DND-41 (cell line): ENCODE measurements at regions not wholly inside any gene's neighbourhood (a gene's known extent, or its start where the extent isn't known, plus 50 kb on each side); places are given as distances from the start of the nearest gene placed in this dataset.

Source experiments
- ATAC-seq: fragments of 200-7000 bp; cut with Tn5 transposase; 3 replicates; pipeline ENCODE4 v1.9.1; 2021; ENCODE audit warnings: low read depth; ENCODE audit not compliant: insufficient read depth
- DNase-seq: peaks from one replicate; pipeline ENCODE4 v3.0.0-alpha.2; 2020
- H2AFZ ChIP-seq: 2 replicates; pipeline ENCODE4 v1.6.0; 2012; ENCODE audit warnings: low read depth, low read length
- H3K27ac ChIP-seq: 2 replicates; pipeline ENCODE4 v1.5.1; 2012; ENCODE audit warnings: low read length, inconsistent platforms
- H3K27me3 ChIP-seq: fragments of 200-600 bp; sonication (generic); 2 replicates; pipeline ENCODE4 v1.6.0; 2012; ENCODE audit warnings: low read length, mild to moderate bottlenecking, inconsistent platforms; ENCODE audit not compliant: insufficient read depth, poor library complexity
- H3K36me3 ChIP-seq: 2 replicates; pipeline ENCODE4 v1.5.1; 2012; ENCODE audit warnings: low read length, inconsistent platforms; ENCODE audit not compliant: insufficient read depth
- H3K4me1 ChIP-seq: 2 replicates; pipeline ENCODE4 v1.5.1; 2012; ENCODE audit warnings: mild to moderate bottlenecking, low read length; ENCODE audit not compliant: insufficient read depth
- H3K4me2 ChIP-seq: 2 replicates; pipeline ENCODE4 v1.6.0; 2012; ENCODE audit warnings: mild to moderate bottlenecking, moderate library complexity, low read length, inconsistent platforms; ENCODE audit not compliant: insufficient read depth
- H3K4me3 ChIP-seq, 2 experiments: fragments of 200-600 bp in 1 of 2; shearing (Covaris generic) in 1 of 2; 2 replicates each; pipeline ENCODE4 v1.5.1; 2012 to 2016; ENCODE audit warnings: inconsistent platforms in 2 of 2, low read length in 2 of 2, mild to moderate bottlenecking in 2 of 2, low read depth in 1 of 2, moderate library complexity in 1 of 2
- H3K79me2 ChIP-seq: 2 replicates; pipeline ENCODE4 v1.6.0; 2012; ENCODE audit warnings: low read length, inconsistent platforms; ENCODE audit not compliant: insufficient read depth
- H3K9ac ChIP-seq: 2 replicates; pipeline ENCODE4 v1.6.0; 2012; ENCODE audit warnings: low read depth, mild to moderate bottlenecking, inconsistent platforms, low read length, moderate library complexity
- H3K9me3 ChIP-seq: 2 replicates; pipeline ENCODE4 v1.5.1; 2012; ENCODE audit warnings: low read length, moderate library complexity, mild to moderate bottlenecking, inconsistent platforms; ENCODE audit not compliant: insufficient read depth, severe bottlenecking
- H4K20me1 ChIP-seq: 2 replicates; pipeline ENCODE4 v1.6.0; 2012; ENCODE audit warnings: low read length; ENCODE audit not compliant: insufficient read depth
- EZH2 ChIP-seq: IDR thresholded peaks from 3 replicates; pipeline ENCODE4 v1.6.1; 2012; ENCODE audit warnings: borderline replicate concordance, low read depth, mild to moderate bottlenecking, moderate library complexity, low read length, inconsistent platforms; ENCODE audit not compliant: severe bottlenecking
- TF ChIP-seq, protein P1 (sequence below): IDR thresholded peaks from 2 replicates; pipeline ENCODE4 v1.5.1; 2012; ENCODE audit warnings: borderline replicate concordance, low read length, moderate library complexity, mild to moderate bottlenecking; ENCODE audit not compliant: poor library complexity, severe bottlenecking; ENCODE audit errors: extremely low read depth

DNA sequence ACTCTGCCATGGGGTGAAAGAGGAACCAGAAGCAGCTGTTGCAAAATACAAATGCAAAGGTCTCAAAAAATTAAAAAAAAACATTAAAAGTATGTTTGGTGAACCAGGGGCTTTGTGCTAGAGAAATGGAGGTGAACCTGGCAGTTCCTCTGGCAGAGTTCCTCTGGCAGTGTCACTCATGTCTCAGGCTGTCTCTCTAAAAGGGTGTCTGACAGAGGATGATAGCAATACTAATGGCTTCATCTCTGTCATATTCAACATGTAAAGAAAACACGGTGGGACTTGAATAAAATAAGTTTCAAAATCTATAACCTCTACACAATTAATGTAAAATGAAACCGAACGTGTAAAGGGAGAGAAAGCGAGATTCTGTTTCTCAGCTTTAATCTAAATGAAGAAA is 375.7 kb upstream of the VWC2 start:
- Histone ChIP-seq H3K9ac (no peak overlapping the region), H3K4me2 (no peak overlapping the region), H3K79me2 (no peaks in the 10 kb centered on the region), H3K27me3 (no peaks in the 10 kb centered on the region), H4K20me1 (no peaks in the 10 kb centered on the region), H3K4me1 (no peaks in the 10 kb centered on the region), H2AFZ (no peak overlapping the region), H3K4me3 (no peak overlapping the region), H3K27ac (no peak overlapping the region), H3K36me3 (no peaks in the 10 kb centered on the region), H3K9me3 (no peaks in the 10 kb centered on the region)
- ATAC-seq (no peak), DNase-seq (no peak)
- no peak for TF ChIP-seq EZH2
- TF ChIP-seq, protein P1, sequence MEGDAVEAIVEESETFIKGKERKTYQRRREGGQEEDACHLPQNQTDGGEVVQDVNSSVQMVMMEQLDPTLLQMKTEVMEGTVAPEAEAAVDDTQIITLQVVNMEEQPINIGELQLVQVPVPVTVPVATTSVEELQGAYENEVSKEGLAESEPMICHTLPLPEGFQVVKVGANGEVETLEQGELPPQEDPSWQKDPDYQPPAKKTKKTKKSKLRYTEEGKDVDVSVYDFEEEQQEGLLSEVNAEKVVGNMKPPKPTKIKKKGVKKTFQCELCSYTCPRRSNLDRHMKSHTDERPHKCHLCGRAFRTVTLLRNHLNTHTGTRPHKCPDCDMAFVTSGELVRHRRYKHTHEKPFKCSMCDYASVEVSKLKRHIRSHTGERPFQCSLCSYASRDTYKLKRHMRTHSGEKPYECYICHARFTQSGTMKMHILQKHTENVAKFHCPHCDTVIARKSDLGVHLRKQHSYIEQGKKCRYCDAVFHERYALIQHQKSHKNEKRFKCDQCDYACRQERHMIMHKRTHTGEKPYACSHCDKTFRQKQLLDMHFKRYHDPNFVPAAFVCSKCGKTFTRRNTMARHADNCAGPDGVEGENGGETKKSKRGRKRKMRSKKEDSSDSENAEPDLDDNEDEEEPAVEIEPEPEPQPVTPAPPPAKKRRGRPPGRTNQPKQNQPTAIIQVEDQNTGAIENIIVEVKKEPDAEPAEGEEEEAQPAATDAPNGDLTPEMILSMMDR = no peak

DNA sequence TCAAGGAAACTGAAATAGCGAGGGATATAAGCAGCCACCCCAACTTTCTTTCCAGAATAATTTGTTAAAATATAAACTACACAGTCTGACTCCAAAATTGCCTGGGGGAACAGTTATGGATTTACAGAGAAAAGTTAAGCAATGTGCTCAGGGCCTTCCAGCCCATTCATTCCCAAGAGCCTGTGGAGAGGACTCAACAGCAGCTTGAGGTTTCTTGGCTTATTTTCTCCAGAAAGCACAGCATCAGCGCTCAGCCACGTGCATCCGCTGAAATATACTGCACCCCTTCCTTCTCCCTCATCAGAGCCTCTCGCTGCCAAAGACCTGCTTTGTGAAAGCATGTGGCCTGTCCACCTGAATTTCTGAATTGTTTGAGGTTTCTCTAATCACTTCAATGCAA is 375.2 kb upstream of the VWC2 start:
- Histone ChIP-seq H3K79me2 (no peaks in the 10 kb centered on the region), H3K36me3 (no peaks in the 10 kb centered on the region), H3K4me2 (no peak overlapping the region), H3K9ac (no peak overlapping the region), H3K9me3 (no peaks in the 10 kb centered on the region), H2AFZ (no peak overlapping the region), H3K27me3 (no peaks in the 10 kb centered on the region), H4K20me1 (no peaks in the 10 kb centered on the region), H3K27ac (no peak overlapping the region), H3K4me3 (no peak overlapping the region), H3K4me1 (no peaks in the 10 kb centered on the region)
- TF ChIP-seq EZH2 = no peak
- TF ChIP-seq, protein P1 = no peak
- no peak for DNase-seq
- no peak for ATAC-seq

- H2AFZ ChIP-seq = no peak overlapping the region
- no peak overlapping the region for H3K9ac ChIP-seq
- ATAC-seq = no peak
- no peak overlapping the region for H3K4me2 ChIP-seq
- H3K4me3 ChIP-seq = no peak overlapping the region
- TF ChIP-seq, protein P1 = no peak
- no peak for TF ChIP-seq EZH2
- DNase-seq = no peak
- H3K27me3 ChIP-seq = no peaks in the 10 kb centered on the region
- H4K20me1 ChIP-seq = no peaks in the 10 kb centered on the region
- no peaks in the 10 kb centered on the region for H3K36me3 ChIP-seq
- H3K27ac ChIP-seq = no peak overlapping the region
- H3K79me2 ChIP-seq = no peaks in the 10 kb centered on the region
- H3K4me1 ChIP-seq = no peaks in the 10 kb centered on the region
- H3K9me3 ChIP-seq = no peaks in the 10 kb centered on the region
Measured at GRCh38 chr7:49398746-49399145, 374.7 kb upstream of the VWC2 start.

GRCh38 chr7:49400891-49401550 is 372.4 kb upstream of the VWC2 start:
- DNase-seq (no peak), ATAC-seq (no peak)
- Histone ChIP-seq H3K79me2 (no peaks in the 10 kb centered on the region), H3K4me2 (no peak overlapping the region), H3K9ac (no peak overlapping the region), H3K27ac (no peak overlapping the region), H3K36me3 (no peaks in the 10 kb centered on the region), H3K4me1 (no peaks in the 10 kb centered on the region), H3K4me3 (no peak overlapping the region), H4K20me1 (no peaks in the 10 kb centered on the region), H2AFZ (no peak overlapping the region), H3K27me3 (no peaks in the 10 kb centered on the region), H3K9me3 (no peaks in the 10 kb centered on the region)
- TF ChIP-seq, protein P1 = no peak
- TF ChIP-seq EZH2 = no peak
